Lower lobe of right lung (tissue), 2 donors: ENCODE measurements at regions not wholly inside any gene's neighbourhood (a gene's known extent, or its start where the extent isn't known, plus 50 kb on each side); places are given as distances from the start of the nearest gene placed in this dataset.

Source experiments
- ATAC-seq, 2 donors: fragments of 200-7000 bp; cut with Tn5 transposase; one replicate each; pipeline ENCODE4 v1.9.1; 2020 to 2022; ENCODE audit warnings: mild to moderate bottlenecking in 2 of 2, moderate library complexity in 2 of 2
- DNase-seq: peaks from one replicate; pipeline ENCODE4 v3.0.0-alpha.2; 2020
- H3K27ac ChIP-seq: fragments of 200-600 bp; one replicate; pipeline ENCODE4 v1.8.0; 2022
- H3K27me3 ChIP-seq: fragments of 200-600 bp; one replicate; pipeline ENCODE4 v1.8.0; 2022; ENCODE audit warnings: low read depth
- H3K36me3 ChIP-seq: fragments of 200-600 bp; one replicate; pipeline ENCODE4 v1.8.0; 2022; ENCODE audit warnings: mild to moderate bottlenecking
- H3K4me1 ChIP-seq: fragments of 200-600 bp; one replicate; pipeline ENCODE4 v1.8.0; 2022
- H3K4me3 ChIP-seq: fragments of 200-600 bp; one replicate; pipeline ENCODE4 v1.8.0; 2022; ENCODE audit warnings: mild to moderate bottlenecking
- H3K9me3 ChIP-seq: fragments of 200-600 bp; one replicate; pipeline ENCODE4 v1.8.0; 2022
- CTCF ChIP-seq: fragments of 200-600 bp; IDR thresholded peaks from one replicate; pipeline ENCODE4 v1.8.0; 2022; ENCODE audit warnings: antibody characterized with exemption, mild to moderate bottlenecking
- intact Hi-C: fragments of 100-400 bp; cut with DNase I; formaldehyde crosslinking; loops from one replicate; pipeline ENCODE4 v1.11.0; 2022
- donor health status: DM: no; HTN: yes; CAD: no; lungs with severe emphysema.

- intact Hi-C loops = no loop called here
- no peaks in the 10 kb centered on the region for H3K36me3 ChIP-seq
- H3K4me3 ChIP-seq = no peak overlapping the region
- no peak for ATAC-seq
- TF ChIP-seq CTCF = no peak
- no peaks in the 10 kb centered on the region for H3K27me3 ChIP-seq
- H3K9me3 ChIP-seq = no peaks in the 10 kb centered on the region
- no peak for DNase-seq
- no peak overlapping the region for H3K27ac ChIP-seq
- no peaks in the 10 kb centered on the region for H3K4me1 ChIP-seq
Observed at GRCh38 chr9:1745980-1746379, 269.2 kb upstream of the SMARCA2 start.

GRCh38 chr9:1747417-1747967 lies 267.7 kb upstream of the SMARCA2 start:
- H3K9me3 ChIP-seq = no peaks in the 10 kb centered on the region
- TF ChIP-seq CTCF = no peak
- H3K27me3 ChIP-seq = no peaks in the 10 kb centered on the region
- intact Hi-C loops = no loop called here
- no peaks in the 10 kb centered on the region for H3K4me1 ChIP-seq
- ATAC-seq (no peak), DNase-seq (no peak)
- no peaks in the 10 kb centered on the region for H3K36me3 ChIP-seq
- no peak overlapping the region for H3K27ac ChIP-seq
- no peak overlapping the region for H3K4me3 ChIP-seq

- no peak overlapping the region for H3K4me3 ChIP-seq
- H3K36me3 ChIP-seq = no peaks in the 10 kb centered on the region
- no peak for DNase-seq
- H3K27me3 ChIP-seq = no peaks in the 10 kb centered on the region
- no peaks in the 10 kb centered on the region for H3K9me3 ChIP-seq
- H3K4me1 ChIP-seq = no peaks in the 10 kb centered on the region
- no peak for TF ChIP-seq CTCF
- no peak for ATAC-seq
- H3K27ac ChIP-seq = no peak overlapping the region
- intact Hi-C loops = no loop called here
Observed at GRCh38 chr9:1748407-1748806, 266.7 kb upstream of the SMARCA2 start.

- H3K4me3 ChIP-seq = no peak overlapping the region
- no peaks in the 10 kb centered on the region for H3K36me3 ChIP-seq
- DNase-seq (no peak), ATAC-seq (no peak)
- TF ChIP-seq CTCF = no peak
- no peak overlapping the region for H3K27ac ChIP-seq
- no peaks in the 10 kb centered on the region for H3K4me1 ChIP-seq
- intact Hi-C loops = no loop called here
- no peaks in the 10 kb centered on the region for H3K9me3 ChIP-seq
- no peaks in the 10 kb centered on the region for H3K27me3 ChIP-seq
Observed at GRCh38 chr9:1757186-1757585, 258.0 kb upstream of the SMARCA2 start.

- ATAC-seq = no peak
- no peaks in the 10 kb centered on the region for H3K36me3 ChIP-seq
- TF ChIP-seq CTCF = no peak
- intact Hi-C loops = no loop called here
- H3K9me3 ChIP-seq = no peaks in the 10 kb centered on the region
- H3K27me3 ChIP-seq = no peaks in the 10 kb centered on the region
- H3K4me3 ChIP-seq = no peak overlapping the region
- no peak for DNase-seq
- no peaks in the 10 kb centered on the region for H3K4me1 ChIP-seq
- H3K27ac ChIP-seq = no peak overlapping the region
Observed at GRCh38 chr9:1759009-1759408, 256.1 kb upstream of the SMARCA2 start.
